OCI-LY1 (cell line): ENCODE measurements at regions not wholly inside any gene's neighbourhood (a gene's known extent, or its start where the extent isn't known, plus 50 kb on each side); places are given as distances from the start of the nearest gene placed in this dataset.

Experiments used
- H2AFZ ChIP-seq: fragments of 200-600 bp; sonication (generic), shearing (Covaris generic); 2 replicates; pipeline ENCODE4 v1.6.0; 2014; ENCODE audit warnings: antibody characterized with exemption, mild to moderate bottlenecking, low read length
- H3F3A ChIP-seq: fragments of 200-600 bp; sonication (generic), shearing (Covaris generic); 2 replicates; pipeline ENCODE4 v1.6.0; 2014; ENCODE audit warnings: mild to moderate bottlenecking, antibody characterized with exemption, low read length, moderate library complexity; ENCODE audit not compliant: insufficient read depth
- H3K27ac ChIP-seq: fragments of 200-600 bp; sonication (generic); 2 replicates; pipeline ENCODE4 v1.5.1; 2014; ENCODE audit warnings: low read length, mixed run types, mild to moderate bottlenecking, low read depth; ENCODE audit not compliant: poor library complexity, severe bottlenecking
- H3K27me3 ChIP-seq: fragments of 200-600 bp; sonication (generic); 2 replicates; pipeline ENCODE4 v1.6.0; 2014; ENCODE audit warnings: antibody characterized with exemption, mild to moderate bottlenecking, low read length, moderate library complexity; ENCODE audit not compliant: insufficient read depth
- H3K36me3 ChIP-seq: fragments of 200-600 bp; sonication (generic); 2 replicates; pipeline ENCODE4 v1.6.1; 2014; ENCODE audit warnings: mild to moderate bottlenecking, antibody characterized with exemption, low read length, moderate library complexity, mixed read lengths; ENCODE audit not compliant: insufficient read depth
- H3K4me1 ChIP-seq: fragments of 200-600 bp; sonication (generic); 2 replicates; pipeline ENCODE4 v1.5.1; 2014; ENCODE audit warnings: mild to moderate bottlenecking, low read length, moderate library complexity; ENCODE audit not compliant: insufficient read depth, severe bottlenecking
- H3K4me2 ChIP-seq: fragments of 200-600 bp; sonication (generic), shearing (Covaris generic); 2 replicates; pipeline ENCODE4 v1.6.1; 2014; ENCODE audit warnings: low read length
- H3K4me3 ChIP-seq: fragments of 200-600 bp; sonication (generic); 2 replicates; pipeline ENCODE4 v1.5.1; 2014; ENCODE audit warnings: low read length, low read depth, mild to moderate bottlenecking, mixed read lengths; ENCODE audit not compliant: poor library complexity, severe bottlenecking
- H3K79me2 ChIP-seq: fragments of 200-600 bp; shearing (Covaris generic); 2 replicates; pipeline ENCODE4 v1.6.1; 2016; ENCODE audit warnings: mixed run types, low read length, mixed read lengths; ENCODE audit not compliant: insufficient read depth
- H3K9ac ChIP-seq: fragments of 200-600 bp; sonication (generic), shearing (Covaris generic); 2 replicates; pipeline ENCODE4 v1.6.1; 2014; ENCODE audit warnings: mild to moderate bottlenecking, low read length, mixed read lengths
- H3K9me2 ChIP-seq: fragments of 200-600 bp; sonication (generic), shearing (Covaris generic); 2 replicates; pipeline ENCODE4 v1.6.1; 2014; ENCODE audit warnings: low read depth, mild to moderate bottlenecking, low read length, mixed read lengths
- H3K9me3 ChIP-seq: fragments of 200-600 bp; shearing (Covaris generic); 2 replicates; pipeline ENCODE4 v1.6.1; 2014; ENCODE audit warnings: low read length, mixed read lengths
- H4K20me1 ChIP-seq: fragments of 200-600 bp; sonication (generic), shearing (Covaris generic); 2 replicates; pipeline ENCODE4 v1.6.0; 2016; ENCODE audit warnings: mild to moderate bottlenecking, low read length; ENCODE audit not compliant: insufficient read depth
- EZH2 ChIP-seq: fragments of 200-600 bp; sonication (generic), shearing (Covaris generic); IDR thresholded peaks from 2 replicates; pipeline ENCODE4 v1.8.0; 2017; ENCODE audit warnings: borderline replicate concordance, mixed run types, mild to moderate bottlenecking, antibody characterized with exemption, low read length, moderate library complexity, mixed read lengths
- TF ChIP-seq, protein P1 (sequence below): fragments of 200-600 bp; sonication (generic), shearing (Covaris generic); IDR thresholded peaks from 2 replicates; pipeline ENCODE4 v1.5.1; 2017; ENCODE audit warnings: mild to moderate bottlenecking, antibody characterized with exemption, low read length, moderate library complexity, mixed read lengths

DNA sequence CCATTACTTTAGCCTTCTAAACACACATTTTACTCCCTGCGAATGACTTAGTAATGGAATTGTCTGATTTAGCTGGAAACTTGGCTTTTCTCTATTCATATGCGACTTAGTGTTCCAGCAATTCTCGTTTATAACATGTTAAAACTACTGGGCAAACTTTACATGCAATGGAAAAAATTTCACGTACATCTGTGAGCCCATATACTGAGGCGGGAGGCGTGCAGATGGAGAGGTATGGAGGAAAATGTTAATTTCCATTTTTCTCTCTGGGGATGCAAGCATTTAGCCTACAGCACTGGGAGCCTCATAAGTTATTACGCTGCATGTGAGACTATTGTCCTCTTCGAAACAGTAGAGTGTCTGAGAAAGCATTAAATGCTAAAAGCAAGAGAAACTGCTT is 591.5 kb upstream of the ANKRD30A start:
- no peaks in the 10 kb centered on the region for H4K20me1 ChIP-seq
- H3K36me3 ChIP-seq: no peaks in the 10 kb centered on the region
- no peak for TF ChIP-seq EZH2
- TF ChIP-seq, protein P1, sequence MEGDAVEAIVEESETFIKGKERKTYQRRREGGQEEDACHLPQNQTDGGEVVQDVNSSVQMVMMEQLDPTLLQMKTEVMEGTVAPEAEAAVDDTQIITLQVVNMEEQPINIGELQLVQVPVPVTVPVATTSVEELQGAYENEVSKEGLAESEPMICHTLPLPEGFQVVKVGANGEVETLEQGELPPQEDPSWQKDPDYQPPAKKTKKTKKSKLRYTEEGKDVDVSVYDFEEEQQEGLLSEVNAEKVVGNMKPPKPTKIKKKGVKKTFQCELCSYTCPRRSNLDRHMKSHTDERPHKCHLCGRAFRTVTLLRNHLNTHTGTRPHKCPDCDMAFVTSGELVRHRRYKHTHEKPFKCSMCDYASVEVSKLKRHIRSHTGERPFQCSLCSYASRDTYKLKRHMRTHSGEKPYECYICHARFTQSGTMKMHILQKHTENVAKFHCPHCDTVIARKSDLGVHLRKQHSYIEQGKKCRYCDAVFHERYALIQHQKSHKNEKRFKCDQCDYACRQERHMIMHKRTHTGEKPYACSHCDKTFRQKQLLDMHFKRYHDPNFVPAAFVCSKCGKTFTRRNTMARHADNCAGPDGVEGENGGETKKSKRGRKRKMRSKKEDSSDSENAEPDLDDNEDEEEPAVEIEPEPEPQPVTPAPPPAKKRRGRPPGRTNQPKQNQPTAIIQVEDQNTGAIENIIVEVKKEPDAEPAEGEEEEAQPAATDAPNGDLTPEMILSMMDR: no peak
- H3F3A ChIP-seq: no peaks in the 10 kb centered on the region
- H3K27ac ChIP-seq: no peak overlapping the region
- peaks cover 8% of the 10 kb centered on the region for H3K4me1 ChIP-seq
- H2AFZ ChIP-seq: no peak overlapping the region
- no peak overlapping the region for H3K9ac ChIP-seq
- no peaks in the 10 kb centered on the region for H3K27me3 ChIP-seq
- H3K4me3 ChIP-seq: no peak overlapping the region
- no peaks in the 10 kb centered on the region for H3K9me2 ChIP-seq
- H3K9me3 ChIP-seq: no peaks in the 10 kb centered on the region
- no peaks in the 10 kb centered on the region for H3K79me2 ChIP-seq
- no peak overlapping the region for H3K4me2 ChIP-seq

DNA sequence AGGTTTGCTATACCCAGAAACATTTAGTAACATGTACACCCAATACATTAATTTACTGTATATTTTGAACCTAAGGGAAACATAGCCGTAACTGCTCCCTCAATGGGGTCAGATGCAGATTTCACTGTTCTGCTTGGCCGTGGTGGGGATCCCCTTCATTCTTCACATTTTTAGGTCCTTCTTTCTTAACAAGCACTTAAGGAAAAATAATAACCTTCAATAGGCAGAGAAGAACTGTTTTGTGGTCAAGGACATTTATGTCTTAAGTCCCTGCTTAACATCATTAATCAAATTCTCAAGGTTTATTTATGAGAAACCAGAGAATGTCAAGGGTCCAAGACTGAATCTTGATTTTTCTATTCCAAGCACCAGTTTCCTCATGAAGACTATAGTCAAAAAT is 592.1 kb upstream of the ANKRD30A start:
- no peak for TF ChIP-seq EZH2
- TF ChIP-seq, protein P1: no peak
- Histone ChIP-seq H3K4me2 (no peak overlapping the region), H4K20me1 (no peaks in the 10 kb centered on the region), H3K9me3 (no peaks in the 10 kb centered on the region), H3K79me2 (no peaks in the 10 kb centered on the region), H3K4me1 (peaks cover 8% of the 10 kb centered on the region), H3K9me2 (no peaks in the 10 kb centered on the region), H3K4me3 (no peak overlapping the region), H2AFZ (no peak overlapping the region), H3K27ac (no peak overlapping the region), H3K27me3 (no peaks in the 10 kb centered on the region), H3K36me3 (no peaks in the 10 kb centered on the region), H3K9ac (no peak overlapping the region), H3F3A (no peaks in the 10 kb centered on the region)

DNA sequence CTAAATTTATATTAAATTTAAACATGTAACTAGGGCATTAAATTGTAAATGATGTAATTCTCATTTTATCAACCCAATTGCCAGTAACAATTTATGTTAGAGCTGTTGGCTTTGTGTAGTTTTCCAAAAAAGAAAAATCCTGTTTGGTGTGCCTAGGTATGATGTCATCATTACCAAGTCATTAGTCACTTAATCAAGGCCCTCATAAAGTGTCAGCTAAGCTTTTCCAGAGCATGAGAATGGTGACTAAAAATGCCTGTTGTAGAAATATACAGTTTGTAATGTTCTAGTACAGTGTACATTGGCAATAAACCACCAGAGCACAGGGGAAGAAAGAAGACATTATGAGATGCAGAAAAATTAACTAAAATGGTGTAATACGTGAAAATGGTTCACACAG is 593.8 kb upstream of the ANKRD30A start:
- Histone ChIP-seq H3F3A (no peaks in the 10 kb centered on the region), H3K27me3 (no peaks in the 10 kb centered on the region), H3K4me1 (peaks cover 8% of the 10 kb centered on the region), H3K9me2 (no peaks in the 10 kb centered on the region), H4K20me1 (no peaks in the 10 kb centered on the region), H3K4me3 (no peak overlapping the region), H3K9ac (no peak overlapping the region), H3K79me2 (no peaks in the 10 kb centered on the region), H3K36me3 (no peaks in the 10 kb centered on the region), H3K9me3 (no peaks in the 10 kb centered on the region), H2AFZ (no peak overlapping the region), H3K4me2 (no peak overlapping the region), H3K27ac (no peak overlapping the region)
- TF ChIP-seq, protein P1: no peak
- no peak for TF ChIP-seq EZH2
